ENCODE measurements at regions not wholly inside any gene's neighbourhood (a gene's known extent, or its start where the extent isn't known, plus 50 kb on each side); places are given as distances from the start of the nearest gene placed in this dataset.
"Not testable (repeated sequence)": the region's sequence is repeated elsewhere in the genome, so short reads cannot be mapped to it uniquely, and the experiment has no call there.

DNA sequence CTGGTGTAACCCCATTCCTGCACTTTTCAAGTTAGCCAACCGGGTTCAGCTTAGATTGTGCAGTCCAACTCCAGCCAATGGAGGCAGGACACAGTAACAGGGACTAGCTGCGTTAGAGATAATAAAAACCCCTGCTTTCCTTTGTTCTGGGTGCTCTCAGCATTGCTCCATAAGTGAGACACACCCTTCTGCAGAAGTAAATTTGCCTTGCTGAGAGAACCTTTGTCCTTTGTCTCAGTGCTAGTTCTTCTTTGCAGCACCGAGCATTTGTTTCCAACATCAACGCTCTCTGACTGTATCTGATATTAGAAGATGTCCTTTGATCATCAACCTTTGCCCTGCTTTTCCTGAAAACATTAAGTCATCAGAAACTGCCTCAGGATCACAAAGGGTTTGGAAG, 169.5 kb upstream of the OR13F1 start:
- DNase-seq, result no peak

DNA sequence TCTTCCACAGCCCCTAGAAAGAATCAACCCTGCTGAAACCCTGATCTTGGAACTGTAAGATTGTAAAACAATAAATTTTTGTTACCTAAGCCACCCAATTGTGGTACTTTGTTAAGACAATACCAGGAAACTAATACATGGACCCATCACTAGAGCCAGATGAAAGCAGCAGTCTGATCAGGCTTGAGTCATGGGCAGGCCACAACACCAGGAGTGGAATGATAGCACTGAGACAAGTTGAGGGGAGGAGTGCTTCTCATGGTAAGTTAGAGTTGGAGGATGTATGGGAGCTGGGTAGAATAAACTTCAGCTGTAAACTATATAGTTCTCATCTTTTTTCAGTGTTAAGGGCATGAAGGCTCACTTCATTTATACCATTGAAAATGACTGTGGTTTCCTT, 164.4 kb upstream of the OR13F1 start:
- DNase-seq, result no peak

DNA sequence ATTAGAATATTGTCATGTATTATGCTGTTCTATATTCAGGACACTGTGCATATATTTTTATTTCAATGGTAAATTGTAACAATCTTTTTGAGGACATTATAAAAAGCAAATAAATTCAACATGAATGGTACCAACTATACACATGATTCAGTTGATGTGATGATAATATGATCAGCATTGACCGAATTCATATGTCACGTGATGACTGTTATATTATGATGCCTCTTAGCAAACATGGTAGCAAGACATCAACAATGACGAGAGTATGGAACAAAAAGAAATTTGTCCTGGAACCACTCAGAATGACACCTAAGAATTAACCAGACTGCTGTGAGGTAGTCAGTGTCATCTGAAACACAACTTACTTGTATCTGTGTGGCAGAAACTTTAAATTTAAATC, 161.5 kb upstream of the OR13F1 start:
- no peak for DNase-seq

GRCh38 chr9:104345061-104345460, 159.0 kb upstream of the OR13F1 start:
- no peak for DNase-seq

DNA sequence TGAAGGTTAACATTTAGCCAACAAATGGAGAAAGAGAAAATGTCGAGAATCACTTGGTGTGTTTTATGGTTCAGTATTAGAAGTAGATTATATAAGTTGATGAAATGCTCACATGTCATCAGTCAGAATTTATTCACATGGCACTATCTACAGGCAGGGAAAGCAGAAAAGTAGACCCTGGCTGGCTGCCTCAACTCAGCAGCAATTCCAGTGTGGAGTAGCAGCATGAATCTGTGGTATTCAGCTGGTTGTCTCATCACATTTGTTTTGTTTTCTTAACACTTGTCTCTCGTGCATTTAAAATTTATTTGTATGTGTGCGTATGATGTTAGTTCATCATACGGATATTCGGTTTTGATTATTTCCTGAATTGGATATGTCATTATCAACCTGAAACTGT, 153.5 kb upstream of the OR13F1 start:
- DNase-seq, result no peak

DNA sequence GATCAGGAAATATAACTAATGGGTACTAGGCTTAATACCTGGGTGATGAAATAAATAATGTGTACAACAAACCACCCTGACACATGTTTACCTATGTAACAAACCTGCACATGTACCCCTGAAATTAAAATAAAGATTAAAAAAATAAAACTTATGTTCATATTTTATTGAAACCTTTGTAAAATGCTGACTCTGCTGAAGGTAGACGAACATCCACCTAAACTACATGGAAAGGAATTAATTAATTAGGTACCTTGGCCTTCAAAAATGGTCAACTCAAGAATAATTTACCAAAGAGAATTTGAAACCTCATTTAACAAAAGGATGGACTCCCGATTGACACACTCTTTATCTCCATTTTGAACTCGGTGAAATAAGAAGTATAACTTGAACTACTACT, 152.3 kb upstream of the OR13F1 start:
- no peak for DNase-seq

GRCh38 chr9:104361207-104361606, 142.9 kb upstream of the OR13F1 start:
- no peak for DNase-seq

GRCh38 chr9:104362912-104363472, 141.1 kb upstream of the OR13F1 start:
- no peak for DNase-seq

DNA sequence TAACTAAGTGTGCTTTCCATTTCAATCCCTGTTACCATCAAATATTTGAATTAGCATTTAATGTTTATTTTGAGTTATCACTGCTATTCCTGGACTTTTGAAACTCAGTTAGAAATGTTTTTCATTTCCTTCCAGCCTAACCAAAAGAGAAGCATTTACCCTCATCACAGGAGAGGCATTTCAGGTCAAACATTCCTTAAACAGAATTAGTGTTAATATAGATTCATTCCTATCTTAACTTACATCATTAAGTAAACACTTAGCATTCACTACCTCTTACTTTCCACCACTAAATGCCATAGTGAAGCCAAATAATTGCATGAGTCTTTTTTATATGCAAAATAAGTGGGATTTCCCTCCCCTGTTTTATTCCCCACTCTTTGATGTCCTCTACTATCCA, 136.6 kb upstream of the OR13F1 start:
- no peak for DNase-seq

DNA sequence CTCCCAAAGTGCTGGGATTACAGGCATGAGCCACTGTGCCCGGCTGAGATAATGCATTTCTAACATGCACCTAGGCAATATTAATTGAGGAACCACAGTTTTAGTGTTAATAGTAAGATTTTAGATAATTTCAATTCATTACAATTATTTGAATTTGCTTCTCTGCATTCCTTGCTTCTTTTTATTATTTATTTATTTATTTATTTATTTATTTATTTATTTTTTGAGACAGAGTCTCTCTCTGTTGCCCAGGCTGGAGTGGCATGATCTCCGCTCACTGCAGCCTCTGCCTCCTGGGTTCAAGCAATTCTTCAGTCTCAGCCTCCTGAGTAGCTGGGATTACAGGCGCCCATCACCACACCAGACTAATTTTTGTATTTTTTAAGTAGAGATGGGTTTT, 135.7 kb upstream of the OR13F1 start:
- DNase-seq, result not testable (repeated sequence)

DNA sequence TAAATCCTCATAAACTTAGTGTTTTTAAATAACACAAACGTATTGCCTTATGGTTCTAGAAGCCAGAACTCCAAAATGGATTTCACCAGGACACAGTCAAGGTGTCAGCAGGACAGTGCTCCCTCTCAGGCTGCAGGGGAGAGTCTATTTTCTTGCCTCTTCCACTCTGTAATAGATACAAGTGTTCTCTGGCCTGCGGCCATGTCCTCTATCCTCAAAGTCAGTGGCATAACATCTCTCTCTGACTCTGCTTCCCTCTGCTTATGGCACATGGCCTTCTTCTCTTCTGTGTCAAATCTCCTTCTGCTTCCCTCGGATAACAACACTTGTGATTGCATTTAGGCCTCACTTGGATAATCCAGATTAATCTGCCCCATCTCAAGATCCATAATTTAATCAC, 129.4 kb upstream of the OR13F1 start:
- no peak for DNase-seq

DNA sequence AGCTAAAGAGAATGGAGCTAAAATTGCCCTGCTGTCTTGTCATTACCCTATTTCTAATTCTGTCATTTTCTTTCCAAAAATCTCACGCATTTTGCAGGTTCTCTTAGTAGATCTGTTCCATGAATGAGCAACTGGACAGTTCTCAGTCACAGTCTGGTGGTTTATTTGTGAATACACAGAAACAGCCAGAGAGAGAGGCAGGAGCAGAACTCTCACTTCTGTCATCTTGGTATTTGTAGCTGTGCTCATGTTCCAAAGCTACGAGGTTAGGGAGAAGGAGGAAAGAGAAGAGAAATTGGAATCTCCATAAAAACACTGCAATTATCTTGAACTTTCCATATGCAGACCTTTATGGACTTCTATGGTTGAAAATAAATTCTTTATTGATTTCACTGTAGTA, 118.0 kb upstream of the OR13F1 start:
- no peak for DNase-seq

DNA sequence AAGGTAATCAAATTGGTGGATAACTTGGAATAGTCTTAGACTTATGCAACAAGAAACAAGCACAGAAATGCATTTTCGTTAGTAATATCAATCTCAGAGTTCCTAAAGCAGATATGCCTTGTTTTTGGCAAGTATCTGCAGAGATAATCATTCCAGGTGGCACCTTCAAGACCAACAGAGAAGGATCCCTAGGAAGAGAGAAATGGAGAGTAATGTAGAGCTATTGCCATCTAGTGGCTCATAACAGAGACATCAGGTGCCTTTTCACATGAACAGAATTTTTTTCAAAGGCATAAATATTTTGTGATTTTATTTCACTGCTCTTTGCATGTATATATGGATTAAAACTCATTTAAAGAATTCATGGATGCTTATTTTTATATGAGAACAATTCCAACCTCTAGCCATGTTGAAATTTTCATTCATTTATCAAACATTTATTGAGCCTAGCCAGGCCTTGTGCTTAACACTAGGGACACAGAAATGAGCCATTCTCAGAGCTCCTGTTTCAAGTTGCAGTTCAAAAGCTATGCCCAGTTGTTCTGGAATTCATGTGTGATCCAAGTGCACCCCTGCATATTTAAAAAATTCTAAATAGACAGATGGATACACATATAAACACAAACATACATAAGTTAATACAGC, 117.5 kb upstream of the OR13F1 start:
- peak; percentile 23 for DNase-seq

DNA sequence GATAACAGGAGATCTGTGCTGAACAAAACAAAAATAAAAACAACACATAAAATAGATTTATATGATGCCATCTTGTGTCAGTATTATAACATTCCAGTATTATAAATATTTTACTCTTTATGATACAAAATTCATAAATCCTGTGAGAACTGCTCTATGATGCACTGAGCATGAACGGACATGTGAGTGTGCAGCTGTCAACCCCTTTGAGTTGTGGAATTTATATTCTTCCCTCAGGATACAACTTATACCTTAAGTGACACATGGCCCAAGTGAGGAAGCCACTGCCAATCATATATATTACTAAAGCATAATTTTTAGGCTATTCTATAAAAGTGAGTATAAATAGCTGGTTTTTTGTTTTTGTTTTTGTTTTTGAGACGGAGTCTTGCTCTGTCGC, 116.0 kb upstream of the OR13F1 start:
- DNase-seq, result no peak

DNA sequence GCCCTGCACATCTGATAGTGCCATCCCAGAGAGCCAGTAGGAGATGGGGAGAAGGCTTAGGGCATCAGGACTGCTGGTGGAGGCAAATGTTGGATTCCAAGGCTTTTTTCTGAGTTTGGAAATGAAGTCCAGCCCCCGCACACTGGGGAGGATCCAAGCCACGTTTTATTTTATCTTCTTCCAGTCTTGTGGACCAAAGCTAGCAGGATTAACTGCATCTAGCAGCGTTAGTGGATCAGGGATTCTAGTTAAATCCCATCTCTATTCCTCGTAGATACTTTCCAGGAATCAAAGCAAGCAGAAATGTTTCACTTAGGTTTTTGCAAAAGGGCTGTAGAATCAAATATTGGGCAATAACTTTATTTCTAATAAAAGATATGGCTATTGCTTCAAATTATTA, 114.7 kb upstream of the OR13F1 start:
- no peak for DNase-seq

DNA sequence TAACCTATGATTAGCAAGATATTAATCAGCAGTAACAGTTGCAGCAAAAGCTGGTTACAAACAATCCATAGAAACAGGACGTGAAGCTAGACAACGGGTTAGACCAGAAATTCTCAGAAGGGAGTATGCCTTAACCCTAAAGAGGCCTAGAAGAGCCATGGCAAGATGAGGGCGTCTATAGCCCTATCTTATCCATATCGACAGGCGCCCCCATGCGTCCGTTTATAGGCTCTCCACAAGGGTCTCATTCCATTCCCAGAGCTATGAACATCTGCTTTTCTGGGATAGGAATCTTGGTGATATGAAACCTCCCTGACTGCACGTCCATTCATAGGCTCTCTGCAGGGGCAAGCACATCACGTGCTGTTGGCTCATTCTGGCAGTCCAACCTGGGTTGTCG, 109.2 kb upstream of the OR13F1 start:
- DNase-seq, result not testable (repeated sequence)

DNA sequence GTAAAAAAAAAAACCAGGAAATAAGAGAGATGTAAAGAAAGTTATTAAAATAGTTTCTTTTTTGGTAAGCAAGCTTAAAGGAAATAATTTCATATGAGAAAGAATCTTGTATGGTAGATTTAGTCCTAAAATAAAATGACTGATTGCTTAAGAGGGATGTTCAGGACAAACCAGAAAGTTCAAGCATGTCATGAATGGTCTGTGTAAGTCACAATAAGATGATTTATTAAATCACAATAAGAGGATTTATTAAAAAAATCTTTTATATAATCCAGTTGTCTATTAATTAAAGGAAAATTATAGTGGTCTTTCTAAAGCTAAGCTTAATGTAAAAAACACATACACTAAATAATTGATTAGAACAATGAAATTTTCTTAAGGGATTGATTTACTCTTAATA, 91.8 kb upstream of the OR13F1 start:
- no peak for DNase-seq

DNA sequence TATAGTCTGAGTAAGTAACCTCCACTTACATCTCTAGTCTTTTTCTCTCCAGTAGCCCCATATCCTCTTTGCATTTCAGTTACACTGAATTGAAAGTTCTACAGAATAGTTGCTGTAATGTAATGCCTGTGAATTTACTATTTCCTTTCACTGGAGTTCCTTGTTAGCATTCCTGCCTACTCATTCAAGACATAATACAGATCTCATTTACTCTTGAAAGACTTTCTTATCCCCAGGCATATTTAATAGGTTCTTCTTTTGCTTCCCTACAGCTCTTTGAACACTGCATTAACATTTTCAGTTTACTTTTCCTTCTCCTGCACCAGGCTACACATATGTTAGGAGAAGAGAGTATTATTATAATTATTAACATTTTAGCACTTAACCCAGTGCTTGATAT, 87.6 kb upstream of the OR13F1 start:
- DNase-seq, result no peak

DNA sequence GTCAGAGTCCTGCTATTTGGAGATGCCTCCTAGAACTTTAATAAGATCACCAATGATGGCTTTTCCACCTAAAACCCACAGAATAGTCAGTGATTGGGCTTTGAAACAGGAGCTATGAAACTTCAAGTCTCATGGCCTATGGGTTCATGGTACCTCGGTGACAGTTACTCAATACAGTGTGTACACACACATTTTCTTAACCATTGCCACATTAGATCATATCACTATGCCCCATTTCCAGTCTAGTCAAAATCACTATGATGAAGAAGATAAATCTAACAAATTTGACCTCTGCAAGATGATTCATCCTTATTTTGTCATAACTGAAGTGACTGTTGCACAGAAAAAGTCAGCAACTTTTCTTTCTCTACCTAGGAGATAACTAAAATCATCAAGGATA, 86.8 kb upstream of the OR13F1 start:
- DNase-seq, result no peak

- no peak for DNase-seq
Observed at GRCh38 chr9:104429031-104429546, 75.0 kb upstream of the OR13F1 start.

- DNase-seq, result no peak
Observed at GRCh38 chr9:104435059-104435458, 69.0 kb upstream of the OR13F1 start.

DNA sequence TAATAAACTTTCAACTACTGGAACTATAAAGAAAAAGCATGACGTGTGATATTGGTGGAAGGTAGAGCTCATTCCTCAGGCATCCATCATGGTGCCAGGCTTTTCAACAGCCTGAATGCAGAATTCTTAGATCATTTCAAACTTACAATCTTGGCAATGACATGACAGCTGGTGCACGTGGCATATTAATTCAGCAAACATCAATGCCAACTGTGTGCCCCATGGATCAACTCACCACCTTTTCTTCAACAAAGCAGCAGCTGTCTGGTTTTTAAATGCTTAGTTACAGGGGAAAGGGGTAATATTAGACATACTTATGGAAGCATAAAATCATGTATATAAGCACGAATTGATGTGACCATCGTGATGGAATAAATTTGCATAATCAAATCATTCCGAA, 56.0 kb upstream of the OR13F1 start:
- no peak for DNase-seq

All from hindlimb muscle (tissue), 1 donor.